Epithelial cell of proximal tubule (primary cell): ENCODE measurements at regions not wholly inside any gene's neighbourhood (a gene's known extent, or its start where the extent isn't known, plus 50 kb on each side); places are given as distances from the start of the nearest gene placed in this dataset.
A peak's percentile ranks its signal among the peaks of the same experiment; 100 is the strongest.
"Not testable (repeated sequence)": the region's sequence is repeated elsewhere in the genome, so short reads cannot be mapped to it uniquely, and the experiment has no call there.

Experiments
- DNase-seq: peaks from one replicate; pipeline ENCODE4 v3.0.0-alpha.2; 2011; ENCODE audit warnings: low read depth
- H3K4me3 ChIP-seq: 2 replicates; pipeline ENCODE4 v1.5.1; 2011; ENCODE audit warnings: low read depth, mild to moderate bottlenecking, low read length
- TF ChIP-seq, protein P1 (sequence below): conservative IDR thresholded peaks from 2 replicates; pipeline ENCODE4 v1.5.1; 2012; ENCODE audit warnings: low read depth, mild to moderate bottlenecking, low read length

GRCh38 chr5:26487553-26487952 lies 550.8 kb downstream of the CDH9 start:
- H3K4me3 ChIP-seq: no peak overlapping the region
- no peak for DNase-seq
- TF ChIP-seq, protein P1, sequence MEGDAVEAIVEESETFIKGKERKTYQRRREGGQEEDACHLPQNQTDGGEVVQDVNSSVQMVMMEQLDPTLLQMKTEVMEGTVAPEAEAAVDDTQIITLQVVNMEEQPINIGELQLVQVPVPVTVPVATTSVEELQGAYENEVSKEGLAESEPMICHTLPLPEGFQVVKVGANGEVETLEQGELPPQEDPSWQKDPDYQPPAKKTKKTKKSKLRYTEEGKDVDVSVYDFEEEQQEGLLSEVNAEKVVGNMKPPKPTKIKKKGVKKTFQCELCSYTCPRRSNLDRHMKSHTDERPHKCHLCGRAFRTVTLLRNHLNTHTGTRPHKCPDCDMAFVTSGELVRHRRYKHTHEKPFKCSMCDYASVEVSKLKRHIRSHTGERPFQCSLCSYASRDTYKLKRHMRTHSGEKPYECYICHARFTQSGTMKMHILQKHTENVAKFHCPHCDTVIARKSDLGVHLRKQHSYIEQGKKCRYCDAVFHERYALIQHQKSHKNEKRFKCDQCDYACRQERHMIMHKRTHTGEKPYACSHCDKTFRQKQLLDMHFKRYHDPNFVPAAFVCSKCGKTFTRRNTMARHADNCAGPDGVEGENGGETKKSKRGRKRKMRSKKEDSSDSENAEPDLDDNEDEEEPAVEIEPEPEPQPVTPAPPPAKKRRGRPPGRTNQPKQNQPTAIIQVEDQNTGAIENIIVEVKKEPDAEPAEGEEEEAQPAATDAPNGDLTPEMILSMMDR: no peak

DNA sequence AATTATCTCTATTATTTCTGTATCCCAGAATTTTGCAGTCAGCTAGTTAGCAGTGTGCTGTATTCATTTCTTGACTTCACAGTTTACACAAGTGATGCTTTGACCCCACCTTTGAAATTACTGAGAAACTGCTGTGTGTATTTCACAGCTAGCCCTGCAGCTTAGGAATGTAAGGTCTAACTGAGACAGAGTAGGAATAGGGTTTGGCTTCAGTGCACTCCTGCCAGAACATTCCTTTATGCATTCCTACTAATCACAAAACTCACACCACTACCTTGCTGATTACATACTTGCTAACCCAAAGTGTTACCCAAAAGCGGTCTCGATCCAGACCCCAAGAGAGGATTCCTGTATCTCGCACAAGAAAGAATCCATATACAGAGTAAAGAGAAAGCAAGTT lies 551.8 kb downstream of the CDH9 start:
- TF ChIP-seq, protein P1: no peak
- H3K4me3 ChIP-seq: no peak overlapping the region
- DNase-seq: no peak

GRCh38 chr5:26485146-26485860 lies 553.1 kb downstream of the CDH9 start:
- not testable (repeated sequence) for H3K4me3 ChIP-seq, DNase-seq

GRCh38 chr5:26482810-26483375 lies 555.5 kb downstream of the CDH9 start:
- no peak for DNase-seq
- no peak overlapping the region for H3K4me3 ChIP-seq
- TF ChIP-seq, protein P1: peak; percentile 57

DNA sequence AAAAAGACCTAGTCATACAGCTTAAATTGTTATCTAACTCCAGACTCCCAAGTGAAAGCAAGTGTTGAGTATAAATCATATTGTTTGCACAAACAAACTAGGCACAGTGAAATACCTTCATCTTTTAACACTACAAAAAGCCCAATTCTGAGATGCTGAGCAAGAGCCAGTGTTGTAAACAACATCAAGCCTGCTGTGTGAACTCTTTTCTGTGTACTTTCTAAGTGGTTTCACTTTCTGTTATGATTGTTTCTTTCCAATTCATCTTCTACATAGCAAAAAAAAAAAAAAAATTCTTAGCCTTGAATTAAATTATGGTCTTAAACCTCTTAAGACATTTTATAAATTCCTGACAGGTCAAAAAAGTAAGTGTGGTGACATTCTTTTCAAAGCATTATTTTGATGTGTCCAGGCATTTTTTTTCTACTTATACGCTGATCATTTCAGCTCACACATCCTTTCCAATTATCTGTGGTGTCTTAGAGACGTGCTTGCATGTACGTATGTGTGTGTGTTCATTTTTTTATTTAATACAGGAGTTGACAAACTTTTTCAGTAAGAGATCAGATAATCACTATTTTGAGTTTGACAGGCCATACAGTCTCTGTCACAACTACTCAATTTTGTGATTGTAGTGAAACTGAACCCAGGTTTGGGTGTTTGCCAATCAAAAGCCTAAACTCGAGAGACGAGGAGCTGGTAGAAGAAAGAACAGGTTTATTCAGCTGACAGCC lies 556.1 kb downstream of the CDH9 start:
- no peak overlapping the region for H3K4me3 ChIP-seq
- TF ChIP-seq, protein P1: no peak
- DNase-seq: no peak

GRCh38 chr5:26470439-26470838 lies 567.9 kb downstream of the CDH9 start:
- no peak for DNase-seq
- TF ChIP-seq, protein P1: no peak

GRCh38 chr5:26439121-26439520 lies 599.3 kb downstream of the CDH9 start:
- TF ChIP-seq, protein P1: no peak
- H3K4me3 ChIP-seq: no peak overlapping the region
- no peak for DNase-seq

More at GRCh38 chr5:26470439-26470838, 567.9 kb downstream of the CDH9 start:
- H3K4me3 ChIP-seq: no peak overlapping the region
